ENCODE measurements at regions not wholly inside any gene's neighbourhood (a gene's known extent, or its start where the extent isn't known, plus 50 kb on each side); places are given as distances from the start of the nearest gene placed in this dataset.

DNA sequence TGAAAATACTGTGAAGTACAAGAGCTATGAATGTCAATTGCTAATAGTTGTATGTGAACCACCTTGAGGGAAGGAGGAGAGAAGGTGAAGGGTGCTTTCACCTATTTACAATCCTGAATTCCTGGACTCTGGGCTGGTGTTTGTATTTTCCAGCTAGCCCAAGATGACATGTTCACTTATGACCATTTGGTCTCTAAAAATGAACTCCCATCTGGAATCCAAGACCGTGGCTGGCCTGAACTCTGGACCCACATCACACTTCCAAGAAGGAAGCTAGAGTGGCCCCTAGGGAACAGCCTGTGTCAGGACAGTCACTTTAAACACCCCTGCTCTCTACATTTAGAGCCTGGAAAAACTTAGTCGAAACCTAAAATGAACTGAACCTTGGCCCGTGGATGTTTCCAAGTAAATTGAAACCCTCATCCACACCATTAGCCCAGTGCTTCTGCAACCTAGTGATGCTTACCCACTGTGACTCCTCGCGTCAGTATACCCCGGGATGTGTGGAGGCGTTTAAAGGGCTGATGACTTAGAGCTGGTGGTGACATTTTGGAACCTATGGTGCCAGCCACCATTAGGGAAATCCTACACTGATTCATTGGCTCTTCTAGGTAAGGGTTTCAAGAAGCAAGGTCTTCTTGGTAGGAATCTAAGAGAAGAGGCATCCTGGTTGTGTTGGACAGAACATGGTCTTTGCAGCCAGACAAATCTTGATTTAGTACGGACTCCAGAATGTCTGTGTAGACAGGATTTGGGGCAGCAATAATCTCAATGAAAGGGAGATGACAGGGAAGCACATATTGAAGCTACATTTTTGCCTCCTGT, 171.5 kb upstream of the IRF2BP2 start:
- TF ChIP-seq EGR1 (IDR thresholded peaks at IDR 0.05) (no peak), EP300 (IDR thresholded peaks at IDR 0.05; ENCODE audit: borderline replicate concordance) (no peak), TAF1 (IDR thresholded peaks at IDR 0.05; ENCODE audit: low read depth) (no peak), CREB1 (IDR thresholded peaks at IDR 0.05; ENCODE audit: low read depth) (no peak), FOXM1 (IDR thresholded peaks at IDR 0.05; ENCODE audit: borderline replicate concordance, low read depth) (no peak), RAD21 (IDR thresholded peaks at IDR 0.05; ENCODE audit: low read depth) (peak; percentile 23; the same call in 1 of the 2 replicates), TEAD4 (IDR thresholded peaks at IDR 0.05) (no peak), NFIC (IDR thresholded peaks at IDR 0.05) (no peak)
- TF ChIP-seq, protein P1, sequence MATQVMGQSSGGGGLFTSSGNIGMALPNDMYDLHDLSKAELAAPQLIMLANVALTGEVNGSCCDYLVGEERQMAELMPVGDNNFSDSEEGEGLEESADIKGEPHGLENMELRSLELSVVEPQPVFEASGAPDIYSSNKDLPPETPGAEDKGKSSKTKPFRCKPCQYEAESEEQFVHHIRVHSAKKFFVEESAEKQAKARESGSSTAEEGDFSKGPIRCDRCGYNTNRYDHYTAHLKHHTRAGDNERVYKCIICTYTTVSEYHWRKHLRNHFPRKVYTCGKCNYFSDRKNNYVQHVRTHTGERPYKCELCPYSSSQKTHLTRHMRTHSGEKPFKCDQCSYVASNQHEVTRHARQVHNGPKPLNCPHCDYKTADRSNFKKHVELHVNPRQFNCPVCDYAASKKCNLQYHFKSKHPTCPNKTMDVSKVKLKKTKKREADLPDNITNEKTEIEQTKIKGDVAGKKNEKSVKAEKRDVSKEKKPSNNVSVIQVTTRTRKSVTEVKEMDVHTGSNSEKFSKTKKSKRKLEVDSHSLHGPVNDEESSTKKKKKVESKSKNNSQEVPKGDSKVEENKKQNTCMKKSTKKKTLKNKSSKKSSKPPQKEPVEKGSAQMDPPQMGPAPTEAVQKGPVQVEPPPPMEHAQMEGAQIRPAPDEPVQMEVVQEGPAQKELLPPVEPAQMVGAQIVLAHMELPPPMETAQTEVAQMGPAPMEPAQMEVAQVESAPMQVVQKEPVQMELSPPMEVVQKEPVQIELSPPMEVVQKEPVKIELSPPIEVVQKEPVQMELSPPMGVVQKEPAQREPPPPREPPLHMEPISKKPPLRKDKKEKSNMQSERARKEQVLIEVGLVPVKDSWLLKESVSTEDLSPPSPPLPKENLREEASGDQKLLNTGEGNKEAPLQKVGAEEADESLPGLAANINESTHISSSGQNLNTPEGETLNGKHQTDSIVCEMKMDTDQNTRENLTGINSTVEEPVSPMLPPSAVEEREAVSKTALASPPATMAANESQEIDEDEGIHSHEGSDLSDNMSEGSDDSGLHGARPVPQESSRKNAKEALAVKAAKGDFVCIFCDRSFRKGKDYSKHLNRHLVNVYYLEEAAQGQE (IDR thresholded peaks at IDR 0.05; ENCODE audit: low read depth), result no peak
